Activated T-cell treated with anti-CD3 and anti-CD28 coated beads, Interleukin-2, amount 50 U/mL, for 48 hours (primary cell): ENCODE measurements at regions not wholly inside any gene's neighbourhood (a gene's known extent, or its start where the extent isn't known, plus 50 kb on each side); places are given as distances from the start of the nearest gene placed in this dataset.
"Not testable (repeated sequence)": the region's sequence is repeated elsewhere in the genome, so short reads cannot be mapped to it uniquely, and the experiment has no call there.

Source experiments
- DNase-seq, 2 experiments: peaks; one replicate each; pipeline ENCODE4 v3.0.0-alpha.2; 2020

DNA sequence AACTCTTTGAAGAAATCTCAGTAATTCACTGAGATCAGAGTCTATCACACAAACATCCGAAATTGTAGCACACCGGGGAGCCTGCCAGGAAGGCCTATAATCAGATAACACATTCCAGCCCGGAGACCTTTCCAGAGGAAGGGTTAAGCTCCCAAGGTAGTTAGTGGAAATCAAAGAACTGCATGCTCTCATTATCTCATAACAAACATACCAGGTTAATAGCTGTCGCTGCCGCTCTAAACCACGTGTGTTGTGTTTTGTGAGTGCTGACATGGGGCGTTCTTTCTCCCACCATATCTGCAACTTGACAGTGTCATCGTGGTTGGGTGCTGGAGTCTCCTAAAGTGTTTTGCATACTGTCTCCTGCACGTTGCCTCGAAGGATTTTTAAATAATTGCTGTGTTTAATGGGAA lies 120.7 kb upstream of the CARD11 start:
- no peak for DNase-seq

DNA sequence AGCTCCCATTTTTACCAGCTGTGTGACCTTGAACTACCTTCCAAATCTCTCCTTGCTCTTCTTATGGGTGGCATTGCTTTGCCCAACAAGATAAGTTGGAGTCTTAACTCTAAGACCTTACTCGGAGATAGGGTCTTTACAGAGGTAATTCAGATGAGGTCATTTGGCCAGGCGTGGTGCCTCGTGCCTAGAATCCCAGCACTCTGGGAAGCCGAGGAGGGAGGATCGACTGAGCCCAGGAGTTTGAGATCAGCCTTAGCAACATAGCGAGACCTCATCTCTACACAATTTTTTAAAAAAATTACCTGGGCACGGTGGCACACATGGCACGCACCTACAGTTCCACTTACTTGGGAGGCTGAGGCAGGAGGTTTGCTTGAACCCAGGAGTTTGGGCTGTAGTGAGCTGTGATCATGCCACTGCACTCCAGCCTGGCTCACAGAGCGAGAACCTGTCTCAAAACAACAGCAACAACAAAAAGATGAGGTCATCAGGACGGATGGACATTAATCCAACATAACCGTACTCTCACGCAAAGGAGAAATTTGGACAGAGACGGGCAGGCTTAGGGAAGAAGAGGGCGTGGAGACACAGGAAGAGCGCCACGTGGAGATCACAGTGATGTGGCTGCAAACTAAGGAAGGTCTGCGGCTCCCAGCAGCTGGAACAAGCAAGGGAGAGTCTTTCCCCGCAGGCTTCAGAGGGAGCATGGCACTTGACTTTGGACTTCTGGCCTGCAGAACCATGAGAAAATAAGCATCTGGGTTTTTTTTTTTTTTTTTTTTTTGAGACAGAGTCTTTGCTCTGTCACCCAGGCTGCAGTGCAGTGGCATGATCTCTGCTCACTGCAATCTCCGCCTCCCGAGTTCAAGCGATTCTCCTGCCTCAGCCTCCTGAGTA lies 122.3 kb upstream of the CARD11 start:
- no peak for DNase-seq

DNA sequence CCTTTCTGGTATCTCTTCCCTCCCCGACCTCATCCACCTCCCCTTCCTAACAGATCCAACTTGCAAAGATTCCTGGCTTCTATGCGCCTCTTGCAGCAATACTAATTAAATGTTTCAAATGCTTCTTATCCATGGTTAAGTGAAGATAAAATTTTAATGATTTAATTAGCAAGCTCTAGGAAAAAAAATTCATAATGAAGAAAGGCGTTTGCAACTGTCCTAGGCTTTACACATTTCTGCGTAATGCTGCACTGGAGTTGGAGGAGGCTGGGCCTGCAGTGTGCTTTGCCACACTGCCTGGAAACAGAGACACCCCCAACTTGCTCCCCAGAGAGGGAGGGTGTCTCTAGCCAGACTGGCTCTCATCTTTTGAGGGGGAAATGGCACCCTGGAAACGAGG lies 123.9 kb upstream of the CARD11 start:
- no peak for DNase-seq

DNA sequence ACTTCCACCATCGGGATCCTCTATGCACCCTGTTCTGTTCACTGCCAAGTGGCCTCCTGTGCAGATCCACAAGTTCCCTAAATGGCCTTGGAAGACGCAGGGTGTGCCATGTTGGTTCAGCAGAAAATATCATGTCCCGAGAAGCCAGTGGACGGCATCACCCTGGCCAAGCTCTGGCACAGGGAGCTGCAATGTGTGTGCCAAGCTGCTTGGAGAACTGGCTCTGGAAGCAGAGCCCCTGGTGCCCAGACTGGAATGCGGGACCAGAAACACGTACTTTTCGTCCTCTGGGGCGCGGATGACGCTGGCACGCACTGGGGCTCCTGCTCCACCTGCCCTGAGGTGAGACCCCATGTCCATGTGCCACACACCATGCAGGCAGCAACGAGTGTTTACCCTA lies 124.7 kb upstream of the CARD11 start:
- no peak for DNase-seq

DNA sequence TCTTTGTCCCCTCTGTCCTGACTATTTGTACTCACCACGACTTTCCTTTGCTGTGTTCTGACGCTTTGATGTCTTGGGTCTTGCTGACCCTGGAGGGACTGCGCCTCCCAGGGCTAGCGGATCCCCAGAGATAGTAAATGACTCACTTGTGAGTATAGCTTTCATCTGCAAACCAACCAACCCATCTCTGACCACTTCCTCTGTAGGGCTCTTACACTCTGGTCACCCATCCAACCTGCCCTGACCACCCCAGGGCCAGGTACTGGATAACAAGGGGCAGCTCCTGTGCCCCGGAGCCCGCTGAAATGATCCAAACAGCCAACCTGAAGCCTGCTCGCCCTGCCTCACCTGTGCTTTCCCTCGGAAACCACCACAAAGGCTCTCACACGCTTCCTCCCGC lies 125.2 kb upstream of the CARD11 start:
- no peak for DNase-seq

DNA sequence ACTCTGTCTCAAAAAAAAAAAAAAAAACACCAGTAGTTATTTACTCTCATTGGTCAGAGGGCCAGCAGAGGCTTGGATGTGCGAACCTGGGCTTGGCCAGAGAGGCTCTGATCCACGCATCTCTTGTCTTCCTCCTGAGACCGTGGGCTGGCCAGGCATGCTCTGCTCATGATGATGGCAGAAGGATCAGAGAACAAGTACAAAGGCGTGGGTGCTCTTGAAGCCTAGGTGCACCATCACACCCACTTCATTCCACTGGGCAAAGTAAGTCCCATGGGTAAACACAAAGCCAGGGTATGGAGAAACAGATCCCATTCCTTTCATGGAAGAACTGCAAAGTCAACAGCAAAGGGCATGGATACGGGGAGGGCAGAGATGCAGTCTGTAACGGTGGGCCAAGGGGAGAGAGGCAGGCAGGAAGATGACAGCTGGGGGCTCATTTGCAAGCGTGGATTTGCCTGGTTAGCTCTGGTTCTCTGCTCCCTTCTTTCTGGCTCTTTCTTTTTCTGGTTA lies 128.2 kb upstream of the SDK1 start:
- DNase-seq: no peak

DNA sequence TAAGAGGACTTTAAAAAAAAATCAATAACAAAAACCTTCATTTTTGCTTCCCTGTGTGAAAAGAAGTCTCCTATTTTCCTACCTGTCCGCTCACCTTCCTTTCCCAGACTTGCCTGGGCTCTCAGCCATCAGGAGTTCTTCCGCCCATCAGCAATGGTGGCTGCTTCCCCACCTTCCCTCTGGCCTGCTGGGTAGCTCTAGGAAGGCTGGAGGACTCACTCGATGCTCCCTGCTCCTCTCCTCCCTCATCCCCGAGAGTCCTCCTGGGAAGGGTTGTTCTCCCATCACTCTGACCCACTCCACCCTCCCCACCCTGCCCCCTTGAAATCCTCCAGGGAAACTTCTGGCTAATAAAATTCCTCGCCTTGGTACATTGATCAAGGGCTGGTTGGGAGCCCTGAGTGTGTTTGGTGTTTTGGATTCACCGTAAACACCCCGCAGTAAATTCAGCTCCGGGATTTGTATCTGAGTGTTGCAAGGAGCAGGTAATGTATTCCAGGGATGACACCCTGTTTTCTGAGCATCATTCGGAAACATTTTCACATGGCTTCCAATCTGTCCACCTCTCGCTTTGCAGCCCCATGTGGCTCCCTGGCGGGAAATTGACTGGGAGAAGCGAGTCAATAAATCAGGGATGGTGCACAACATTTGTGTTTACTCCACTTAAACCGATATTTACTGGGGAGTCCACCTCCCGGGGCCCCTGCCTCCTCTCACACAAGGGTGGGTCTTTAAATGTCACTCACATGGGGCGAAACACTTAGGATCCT lies 126.4 kb upstream of the SDK1 start:
- DNase-seq: no peak

DNA sequence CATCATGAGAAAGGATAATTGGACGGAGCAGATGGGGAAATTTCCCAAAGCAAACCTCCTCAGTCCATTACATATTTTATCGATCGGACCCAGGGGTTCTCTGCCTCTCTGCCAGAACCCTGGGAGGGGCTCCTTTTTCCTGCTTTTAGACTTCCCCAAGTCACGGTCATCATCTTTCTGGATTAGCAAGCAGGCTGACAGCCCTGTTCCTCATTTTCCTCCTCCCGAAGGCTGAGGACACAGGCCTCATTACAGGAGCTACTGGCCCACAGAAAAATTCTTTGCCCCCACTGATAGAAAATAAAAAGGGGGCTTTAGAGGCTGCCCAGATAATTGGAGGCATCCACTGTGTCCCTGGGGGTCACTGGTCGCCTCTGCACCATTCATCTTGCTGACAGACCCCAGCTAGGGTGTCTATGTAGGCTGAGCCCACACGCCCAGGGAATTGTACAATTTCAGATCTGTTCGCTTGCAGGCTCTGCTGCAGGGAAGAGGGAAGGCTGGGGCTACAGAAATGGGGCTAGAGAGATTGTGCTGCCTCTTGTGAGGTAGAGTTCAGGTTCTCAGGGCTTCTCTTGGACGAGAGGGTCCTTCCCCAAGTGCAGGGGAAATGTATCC lies 125.7 kb upstream of the SDK1 start:
- DNase-seq: no peak

DNA sequence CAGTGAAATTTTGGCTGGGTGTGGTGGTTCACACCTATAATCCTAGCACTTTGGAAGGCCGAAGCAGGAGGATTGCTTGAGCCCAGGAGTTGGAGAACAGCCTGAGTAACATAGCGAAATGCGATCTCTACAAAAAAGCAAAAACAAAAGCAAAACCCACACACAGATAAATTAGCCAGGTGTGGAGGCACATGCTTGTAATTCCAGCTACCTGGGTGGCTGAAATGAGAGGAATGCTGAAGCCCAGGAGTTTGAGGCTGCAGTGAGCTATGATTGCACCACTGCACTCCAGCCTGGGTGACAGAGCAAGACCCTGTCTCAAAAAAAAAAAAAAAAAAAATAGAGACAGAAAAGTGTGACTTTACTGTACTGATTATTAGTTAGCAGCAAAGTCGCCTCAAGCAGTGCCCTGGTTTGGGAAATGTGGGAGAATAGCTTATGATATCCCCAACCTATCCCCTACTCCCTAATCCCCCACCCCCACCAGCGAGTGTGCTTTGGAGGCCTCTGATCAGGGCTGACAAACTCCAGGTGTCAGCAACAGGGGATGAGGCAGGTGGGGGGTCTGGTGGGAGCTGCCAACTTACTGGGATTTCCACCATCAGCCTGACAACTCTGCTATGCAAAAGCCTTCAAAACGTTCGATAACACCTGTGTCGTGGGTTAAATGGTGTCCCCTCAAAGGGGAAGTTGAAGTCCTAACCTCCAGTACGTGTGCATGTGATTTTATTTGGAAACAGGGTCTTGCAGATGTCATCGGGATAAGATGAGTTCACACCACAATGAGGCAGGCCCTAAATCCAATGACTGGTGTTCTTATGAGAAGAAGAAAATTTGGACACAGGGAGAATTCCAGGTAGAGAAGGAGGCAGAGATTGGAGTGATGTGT lies 124.7 kb upstream of the SDK1 start:
- DNase-seq: no peak

DNA sequence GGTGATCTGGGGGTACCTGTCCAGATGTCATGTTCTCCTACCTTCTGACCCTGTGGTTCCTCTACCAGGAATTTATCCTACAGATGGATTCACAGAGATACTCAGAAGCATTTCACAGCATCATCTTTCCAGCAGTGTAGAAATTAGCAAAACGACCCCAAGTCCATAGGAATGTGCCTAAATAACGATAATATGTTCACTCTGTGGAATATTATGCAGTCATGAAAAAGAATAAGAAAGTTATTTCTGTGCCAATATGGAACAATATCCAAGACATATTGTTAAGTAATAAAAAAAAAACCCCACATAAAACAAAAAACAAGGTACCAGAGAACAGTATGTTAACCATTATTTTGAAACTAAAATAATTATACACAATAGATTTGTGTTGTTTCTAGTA lies 123.8 kb upstream of the SDK1 start:
- DNase-seq: no peak

DNA sequence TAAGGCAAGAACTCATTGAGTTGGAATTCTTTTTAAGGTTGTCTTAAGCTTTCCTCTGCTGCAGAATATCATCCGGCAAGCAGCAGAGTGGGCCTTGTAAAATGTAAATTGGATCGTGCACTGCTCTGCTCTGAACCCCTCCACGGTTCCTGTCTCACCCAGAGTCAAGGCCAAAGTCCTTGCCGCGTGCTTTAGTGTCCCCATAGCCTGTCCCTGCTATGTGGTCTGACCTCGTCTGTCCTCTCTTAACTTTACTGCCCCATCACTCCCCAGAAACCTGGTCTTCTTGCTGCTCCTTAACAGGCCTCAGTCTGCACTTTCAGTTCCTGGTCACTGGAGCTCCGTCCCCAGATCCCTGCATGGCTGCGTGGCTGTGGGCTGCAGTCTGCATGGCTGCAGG lies 121.6 kb upstream of the SDK1 start:
- no peak for DNase-seq

DNA sequence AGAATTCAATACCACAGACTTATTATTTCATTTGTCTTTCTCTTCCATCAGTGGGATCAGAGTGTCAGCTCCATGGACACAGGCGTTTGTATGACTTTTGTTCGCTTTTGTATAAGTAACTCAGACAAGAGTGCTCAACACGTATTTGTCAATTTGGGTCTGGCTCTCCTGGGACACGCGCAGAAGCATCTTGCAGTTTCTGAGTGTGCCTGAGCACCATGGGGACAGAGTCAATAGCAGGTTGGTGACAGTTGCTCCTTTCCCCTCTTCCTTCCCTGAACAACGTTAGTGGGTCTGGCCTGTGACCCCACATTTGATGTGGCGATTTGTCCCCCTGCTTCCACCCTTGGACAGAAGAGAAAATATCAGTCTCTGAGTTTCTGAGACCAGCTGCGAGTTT lies 120.4 kb upstream of the SDK1 start:
- no peak for DNase-seq

DNA sequence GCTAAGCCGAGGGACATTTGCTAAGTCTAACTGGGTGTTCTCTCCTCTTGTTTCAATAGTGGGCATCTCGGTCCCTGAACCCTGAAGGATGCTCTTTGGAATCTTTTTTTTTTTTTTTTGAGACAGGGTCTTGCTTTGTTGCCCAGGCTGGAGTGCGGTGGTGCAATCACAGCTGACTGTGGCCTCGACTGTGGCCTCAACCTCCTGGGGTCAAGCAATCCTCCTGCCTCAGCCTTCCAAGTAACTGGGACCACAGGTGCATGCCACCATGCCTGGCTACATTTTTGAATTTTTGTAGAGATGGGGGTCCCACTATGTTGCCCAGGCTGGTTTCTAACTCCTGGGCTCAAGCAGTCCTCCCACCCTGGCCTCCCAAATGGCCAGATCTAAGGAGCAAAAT lies 119.0 kb upstream of the SDK1 start:
- DNase-seq: not testable (repeated sequence)

DNA sequence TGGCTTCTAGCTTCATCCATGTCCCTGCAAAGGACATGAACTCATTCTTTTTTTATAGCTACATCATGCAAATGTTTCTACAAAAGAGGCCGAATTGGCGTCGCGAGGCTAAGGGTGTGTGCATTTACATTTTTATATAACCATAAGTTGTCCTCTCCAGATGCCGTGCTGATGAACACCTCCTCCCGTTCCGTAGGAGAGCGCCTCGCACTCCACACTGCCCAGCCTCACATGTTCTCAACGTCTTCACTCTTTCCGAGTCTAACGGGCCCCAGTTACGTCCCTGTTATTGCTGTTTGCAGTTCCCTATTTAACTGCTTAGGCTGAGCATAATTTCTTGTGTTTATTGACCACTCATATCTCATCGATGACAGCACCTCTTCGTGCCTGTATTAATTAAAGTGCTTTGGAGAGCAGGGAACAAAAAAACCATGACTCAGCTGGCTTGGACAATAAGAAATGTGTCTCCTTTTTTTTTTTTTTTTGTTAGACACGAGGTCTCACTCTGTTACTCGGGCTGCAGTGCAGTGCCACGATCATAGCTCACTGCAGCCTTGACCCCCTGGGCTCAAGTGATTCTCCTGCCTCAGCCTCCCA lies 113.5 kb upstream of the SDK1 start:
- DNase-seq: no peak

DNA sequence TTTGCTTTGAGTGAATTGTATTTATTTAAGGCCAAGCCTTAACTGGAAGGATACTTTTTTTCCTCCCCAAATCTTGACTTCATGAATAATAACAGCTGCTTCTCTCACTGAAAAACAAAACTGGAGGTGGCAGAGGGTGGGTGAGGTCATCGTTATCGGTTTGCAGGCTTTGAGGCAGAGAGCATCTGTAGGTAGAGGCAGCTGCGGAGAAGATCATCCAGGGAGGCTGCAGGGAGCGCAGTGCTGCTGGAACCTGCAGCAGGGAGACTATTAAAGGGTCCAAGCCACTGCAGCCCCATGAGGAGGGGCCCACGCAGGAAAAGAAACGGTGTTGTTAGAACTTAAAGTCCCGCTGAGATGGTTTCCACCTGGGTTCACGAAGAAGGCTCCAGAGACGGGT lies 112.1 kb upstream of the SDK1 start:
- no peak for DNase-seq

DNA sequence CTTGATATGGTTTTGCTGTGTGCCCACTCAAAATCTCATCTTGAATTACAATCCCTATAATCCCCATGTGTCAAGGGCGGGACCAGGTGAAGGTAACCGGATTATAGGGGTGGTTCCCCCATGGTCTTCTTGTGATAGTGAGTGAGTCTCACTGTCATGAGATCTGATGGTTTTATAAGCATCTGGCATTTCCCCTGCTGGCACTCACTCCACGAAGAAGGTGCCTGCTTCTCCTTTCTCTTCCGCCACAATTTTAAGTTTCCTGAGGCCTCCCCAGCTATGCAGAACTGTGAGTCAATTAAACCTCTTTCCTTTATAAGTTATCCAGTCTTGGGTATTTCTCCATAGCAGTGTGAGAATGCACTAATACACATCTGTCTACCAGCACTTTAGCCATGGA lies 109.5 kb upstream of the SDK1 start:
- DNase-seq: no peak

DNA sequence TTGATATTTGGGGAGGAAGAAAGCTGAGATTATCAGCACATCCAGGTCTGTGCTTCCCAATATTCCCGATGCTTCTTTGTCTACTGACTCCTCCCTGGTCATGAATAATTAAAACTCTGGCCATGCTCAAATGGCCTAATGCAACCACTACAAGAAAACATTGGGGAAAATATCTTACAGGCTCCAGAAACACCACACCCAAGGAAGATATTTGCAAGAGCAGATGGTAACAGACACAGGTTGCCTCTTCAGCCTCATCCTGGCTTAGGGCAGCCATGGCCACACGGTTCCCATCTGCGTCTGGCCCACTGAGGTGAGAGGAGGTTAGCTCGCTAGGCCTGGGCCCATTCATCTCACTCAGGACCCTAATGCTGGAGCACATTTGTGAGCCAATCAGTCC lies 108.4 kb upstream of the SDK1 start:
- DNase-seq: no peak

DNA sequence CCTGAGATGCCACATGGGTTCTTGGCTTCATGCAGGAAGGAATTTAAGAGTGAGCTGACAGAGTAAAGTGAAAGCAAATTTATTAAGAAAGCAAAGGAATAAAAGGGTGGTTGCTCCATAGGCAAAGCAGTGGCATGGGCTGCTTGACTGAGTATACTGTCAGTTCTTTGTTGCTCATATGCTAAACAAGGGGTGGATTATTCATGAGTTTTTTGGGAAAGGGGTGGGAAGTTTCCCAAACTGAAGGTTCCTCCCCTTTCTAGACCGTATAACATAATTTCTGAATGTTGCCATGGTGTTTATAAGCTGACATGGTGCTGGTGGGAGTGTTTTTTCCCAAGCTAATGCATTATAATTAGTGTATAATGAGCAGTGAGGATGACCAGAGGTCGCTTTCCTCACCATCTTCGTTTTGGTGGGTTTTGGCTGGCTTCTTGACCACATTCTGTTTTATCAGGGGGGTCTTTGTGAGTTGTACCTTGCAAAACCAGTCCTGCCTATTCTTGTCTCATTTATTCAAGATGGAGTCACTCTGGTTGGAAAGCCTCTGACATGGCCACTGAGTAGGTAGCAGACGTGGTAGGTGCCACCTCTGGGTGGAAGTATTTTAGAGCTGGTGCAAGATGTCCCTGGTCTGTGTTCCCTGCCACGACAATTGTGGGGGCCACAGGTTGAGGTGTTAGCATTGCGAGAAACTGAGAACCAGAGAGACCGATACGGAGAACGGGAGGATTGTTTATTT lies 107.5 kb upstream of the SDK1 start:
- DNase-seq: no peak

DNA sequence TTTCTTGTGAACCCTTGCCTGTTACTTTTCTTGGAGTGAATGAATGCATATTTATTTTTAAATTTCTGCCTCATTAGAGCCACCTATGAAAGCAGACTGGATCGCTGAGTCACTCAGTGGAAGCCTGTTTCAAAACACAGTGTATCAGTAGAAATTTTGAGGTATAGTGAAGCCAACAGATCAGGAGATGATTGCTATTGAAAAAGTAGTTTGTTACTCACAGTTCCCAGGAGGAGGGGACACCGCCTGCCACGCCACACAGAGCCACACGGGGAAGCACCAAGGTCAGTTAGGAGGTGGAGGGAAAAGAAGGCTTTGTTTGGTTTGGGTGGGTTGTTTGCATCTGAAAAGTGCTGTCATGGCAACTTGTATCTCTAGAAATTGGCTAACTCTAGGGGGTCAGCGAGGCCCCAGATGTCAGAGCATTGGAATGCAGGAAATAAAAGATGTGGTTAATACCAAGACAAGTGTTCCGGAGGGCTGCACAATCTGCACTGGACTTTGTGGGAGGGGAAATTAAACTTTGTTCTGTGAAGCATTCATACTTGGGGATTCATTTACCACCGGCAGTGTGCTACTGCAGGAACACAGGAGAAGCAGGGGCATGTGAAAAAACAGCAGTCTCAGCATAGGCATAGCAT lies 106.4 kb upstream of the SDK1 start:
- DNase-seq: no peak

DNA sequence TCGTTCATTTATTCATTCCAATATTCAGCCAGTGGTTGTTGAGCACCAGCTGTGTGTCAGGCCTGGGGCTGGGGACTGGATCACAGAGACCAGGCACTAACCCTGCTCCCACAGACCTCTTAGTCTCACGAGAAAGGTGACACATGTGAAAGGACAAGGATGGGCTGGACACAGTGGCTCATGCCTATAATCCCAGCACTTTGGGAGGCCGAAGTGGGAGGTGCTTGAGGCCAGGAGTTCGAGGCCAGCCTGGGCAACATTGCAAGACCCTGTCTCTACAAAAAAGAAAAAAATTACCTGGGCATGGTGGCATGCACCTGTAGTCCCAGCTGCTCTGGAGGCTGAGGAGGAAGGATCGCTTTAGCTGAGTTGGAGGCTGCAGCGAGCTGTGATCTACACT lies 105.9 kb upstream of the SDK1 start:
- DNase-seq: no peak
